ENCODE measurements at regions not wholly inside any gene's neighbourhood (a gene's known extent, or its start where the extent isn't known, plus 50 kb on each side); places are given as distances from the start of the nearest gene placed in this dataset.

DNA sequence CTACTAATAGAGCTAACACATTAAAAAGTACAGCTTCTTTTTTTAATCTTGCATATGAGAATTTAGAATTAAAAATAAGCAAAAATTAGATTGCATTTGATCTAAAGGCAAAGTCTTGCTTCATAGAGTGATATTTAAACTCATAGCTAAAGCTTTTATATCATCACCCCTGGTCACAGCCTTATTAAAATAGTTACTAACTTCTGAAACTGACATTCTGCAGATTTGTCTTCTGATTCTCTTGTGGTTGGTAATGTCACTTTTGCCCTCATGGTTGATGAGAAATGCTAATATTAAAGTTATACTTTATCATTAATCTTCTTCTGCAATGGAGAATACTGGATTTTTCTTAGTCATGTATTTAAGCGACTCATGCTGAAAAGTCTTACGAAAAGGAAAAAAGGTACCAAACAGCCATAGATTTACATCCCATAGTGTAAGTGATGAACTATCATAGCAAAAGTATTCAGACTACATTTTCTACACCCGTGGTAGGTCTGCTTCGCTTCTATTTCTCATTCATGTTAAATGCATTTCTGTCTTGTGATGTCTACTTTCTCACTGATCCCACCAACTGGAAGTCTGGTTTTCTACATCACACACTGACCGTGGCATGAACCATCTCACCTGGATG is 330.5 kb upstream of the B3GALT2 start:
- H3F3A ChIP-seq (ENCODE audit: control insufficient read depth, insufficient read depth) = no peaks in the 10 kb centered on the region
- no peaks in the 10 kb centered on the region for H3K36me3 ChIP-seq (ENCODE audit: control insufficient read depth, low read length)
- no peak for TF ChIP-seq EZH2phosphoT487 (IDR thresholded peaks at IDR 0.05; ENCODE audit: borderline replicate concordance, low read length)
- TF ChIP-seq, protein P1, sequence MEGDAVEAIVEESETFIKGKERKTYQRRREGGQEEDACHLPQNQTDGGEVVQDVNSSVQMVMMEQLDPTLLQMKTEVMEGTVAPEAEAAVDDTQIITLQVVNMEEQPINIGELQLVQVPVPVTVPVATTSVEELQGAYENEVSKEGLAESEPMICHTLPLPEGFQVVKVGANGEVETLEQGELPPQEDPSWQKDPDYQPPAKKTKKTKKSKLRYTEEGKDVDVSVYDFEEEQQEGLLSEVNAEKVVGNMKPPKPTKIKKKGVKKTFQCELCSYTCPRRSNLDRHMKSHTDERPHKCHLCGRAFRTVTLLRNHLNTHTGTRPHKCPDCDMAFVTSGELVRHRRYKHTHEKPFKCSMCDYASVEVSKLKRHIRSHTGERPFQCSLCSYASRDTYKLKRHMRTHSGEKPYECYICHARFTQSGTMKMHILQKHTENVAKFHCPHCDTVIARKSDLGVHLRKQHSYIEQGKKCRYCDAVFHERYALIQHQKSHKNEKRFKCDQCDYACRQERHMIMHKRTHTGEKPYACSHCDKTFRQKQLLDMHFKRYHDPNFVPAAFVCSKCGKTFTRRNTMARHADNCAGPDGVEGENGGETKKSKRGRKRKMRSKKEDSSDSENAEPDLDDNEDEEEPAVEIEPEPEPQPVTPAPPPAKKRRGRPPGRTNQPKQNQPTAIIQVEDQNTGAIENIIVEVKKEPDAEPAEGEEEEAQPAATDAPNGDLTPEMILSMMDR (IDR thresholded peaks at IDR 0.05; ENCODE audit: low read depth, low read length, poor library complexity, severe bottlenecking) = no peak
- no peaks in the 10 kb centered on the region for H3K27me3 ChIP-seq (ENCODE audit: control insufficient read depth, low read length)
- H3K4me1 ChIP-seq (ENCODE audit: control insufficient read depth, low read length) = 0 out of 2 replicates have a peak, but pooled peaks cover 3% of the 10 kb centered on the region
- no peaks in the 10 kb centered on the region for H3K9me2 ChIP-seq (replicated peaks; ENCODE audit: control insufficient read depth, low read length)
- no peaks in the 10 kb centered on the region for H3K9me3 ChIP-seq (ENCODE audit: control insufficient read depth, insufficient read depth, low read length)
- no peak overlapping the region for H3K4me3 ChIP-seq (ENCODE audit: low read length)
- no peaks in the 10 kb centered on the region for H4K20me1 ChIP-seq (ENCODE audit: control insufficient read depth, insufficient read depth, low read depth, low read length)
- H3K27ac ChIP-seq (ENCODE audit: low read depth, low read length) = no peak overlapping the region
- H3K79me2 ChIP-seq (ENCODE audit: control insufficient read depth, low read length) = no peaks in the 10 kb centered on the region
- no peak overlapping the region for H3K4me2 ChIP-seq (ENCODE audit: low read length)

DNA sequence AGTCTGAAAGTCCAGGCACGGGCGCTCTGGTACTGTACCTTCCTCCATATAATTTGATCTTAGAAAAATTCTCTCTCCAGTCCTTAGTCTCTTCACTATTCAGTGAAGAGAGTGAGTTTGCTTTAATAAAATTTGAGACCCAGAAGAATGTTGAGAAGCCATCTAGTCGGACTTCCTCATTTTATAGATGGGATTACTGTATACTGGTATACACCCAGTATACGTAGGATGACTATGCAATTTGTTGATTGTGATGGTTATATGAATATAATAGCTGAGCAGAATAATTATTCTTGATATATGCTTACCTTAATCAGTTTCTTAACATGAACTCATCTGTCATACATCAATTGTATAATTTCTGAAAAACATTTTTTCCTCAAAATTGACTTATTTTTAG is 328.0 kb upstream of the B3GALT2 start:
- Histone ChIP-seq H3F3A (ENCODE audit: control insufficient read depth, insufficient read depth) (no peaks in the 10 kb centered on the region), H3K4me1 (ENCODE audit: control insufficient read depth, low read length) (0 out of 2 replicates have a peak, but pooled peaks cover 3% of the 10 kb centered on the region), H3K9me3 (ENCODE audit: control insufficient read depth, insufficient read depth, low read length) (no peaks in the 10 kb centered on the region), H3K4me2 (ENCODE audit: low read length) (no peak overlapping the region), H3K27me3 (ENCODE audit: control insufficient read depth, low read length) (no peaks in the 10 kb centered on the region), H4K20me1 (ENCODE audit: control insufficient read depth, insufficient read depth, low read depth, low read length) (no peaks in the 10 kb centered on the region), H3K36me3 (ENCODE audit: control insufficient read depth, low read length) (no peaks in the 10 kb centered on the region), H3K27ac (ENCODE audit: low read depth, low read length) (no peak overlapping the region), H3K79me2 (ENCODE audit: control insufficient read depth, low read length) (no peaks in the 10 kb centered on the region), H3K9me2 (replicated peaks; ENCODE audit: control insufficient read depth, low read length) (no peaks in the 10 kb centered on the region), H3K4me3 (ENCODE audit: low read length) (no peak overlapping the region)
- TF ChIP-seq, protein P1 (IDR thresholded peaks at IDR 0.05; ENCODE audit: low read depth, low read length, poor library complexity, severe bottlenecking) = no peak
- TF ChIP-seq EZH2phosphoT487 (IDR thresholded peaks at IDR 0.05; ENCODE audit: borderline replicate concordance, low read length) = no peak

DNA sequence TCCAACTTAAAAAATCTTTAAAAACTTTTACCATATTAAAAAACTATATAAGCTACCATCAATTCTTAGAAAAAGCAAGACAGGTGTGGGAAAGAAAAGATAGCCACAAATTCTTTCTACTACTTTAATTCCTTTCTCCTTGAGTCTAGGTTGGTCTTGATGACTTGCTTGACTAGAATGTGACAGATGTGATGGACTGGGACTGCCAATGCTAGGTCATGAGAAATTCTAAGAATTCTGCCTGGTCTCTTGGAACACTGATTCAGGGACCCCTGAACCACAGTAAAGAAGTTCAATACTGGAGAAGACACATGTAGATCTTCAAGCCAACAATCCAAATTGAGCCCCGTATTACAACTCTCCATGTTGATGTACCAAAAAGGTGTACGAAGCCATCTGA is 326.6 kb upstream of the B3GALT2 start:
- H3K79me2 ChIP-seq (ENCODE audit: control insufficient read depth, low read length) = no peaks in the 10 kb centered on the region
- no peaks in the 10 kb centered on the region for H3K27me3 ChIP-seq (ENCODE audit: control insufficient read depth, low read length)
- no peaks in the 10 kb centered on the region for H4K20me1 ChIP-seq (ENCODE audit: control insufficient read depth, insufficient read depth, low read depth, low read length)
- H3K36me3 ChIP-seq (ENCODE audit: control insufficient read depth, low read length) = no peaks in the 10 kb centered on the region
- no peaks in the 10 kb centered on the region for H3K9me2 ChIP-seq (replicated peaks; ENCODE audit: control insufficient read depth, low read length)
- no peaks in the 10 kb centered on the region for H3F3A ChIP-seq (ENCODE audit: control insufficient read depth, insufficient read depth)
- TF ChIP-seq EZH2phosphoT487 (IDR thresholded peaks at IDR 0.05; ENCODE audit: borderline replicate concordance, low read length) = no peak
- TF ChIP-seq, protein P1 (IDR thresholded peaks at IDR 0.05; ENCODE audit: low read depth, low read length, poor library complexity, severe bottlenecking) = no peak
- 0 out of 2 replicates have a peak, but pooled peaks cover 3% of the 10 kb centered on the region for H3K4me1 ChIP-seq (ENCODE audit: control insufficient read depth, low read length)
- H3K4me3 ChIP-seq (ENCODE audit: low read length) = no peak overlapping the region
- H3K9me3 ChIP-seq (ENCODE audit: control insufficient read depth, insufficient read depth, low read length) = no peaks in the 10 kb centered on the region
- H3K27ac ChIP-seq (ENCODE audit: low read depth, low read length) = no peak overlapping the region
- H3K4me2 ChIP-seq (ENCODE audit: low read length) = no peak overlapping the region
